ENCODE measurements at regions not wholly inside any gene's neighbourhood (a gene's known extent, or its start where the extent isn't known, plus 50 kb on each side); places are given as distances from the start of the nearest gene placed in this dataset.

DNA sequence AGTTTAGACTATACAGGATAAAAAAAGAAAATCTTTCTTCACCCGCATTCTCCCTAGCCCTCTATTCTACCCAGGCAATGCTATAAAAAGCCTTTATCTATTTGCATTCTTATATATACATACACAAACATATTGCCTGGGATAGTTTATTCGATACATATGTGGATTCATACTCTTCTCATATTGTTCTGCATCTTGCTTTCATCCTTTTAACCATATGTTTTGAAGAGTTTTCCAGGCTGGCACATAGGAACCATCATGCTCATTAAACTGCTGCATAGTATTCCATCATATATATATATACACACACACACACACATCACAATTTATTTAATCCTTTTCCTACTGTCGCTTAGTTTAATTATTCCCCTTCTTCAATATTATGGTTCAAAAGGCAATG is 461.2 kb downstream of the NTRK2 start:
- intact Hi-C loops (cut with DNase I), result no loop called here
- no peak overlapping the region for H3K4me3 ChIP-seq
- H3K27ac ChIP-seq, result no peak overlapping the region
- DNase-seq (no peak), ATAC-seq (no peak)
- H3K4me1 ChIP-seq, result no peaks in the 10 kb centered on the region
- TF ChIP-seq, protein P1, sequence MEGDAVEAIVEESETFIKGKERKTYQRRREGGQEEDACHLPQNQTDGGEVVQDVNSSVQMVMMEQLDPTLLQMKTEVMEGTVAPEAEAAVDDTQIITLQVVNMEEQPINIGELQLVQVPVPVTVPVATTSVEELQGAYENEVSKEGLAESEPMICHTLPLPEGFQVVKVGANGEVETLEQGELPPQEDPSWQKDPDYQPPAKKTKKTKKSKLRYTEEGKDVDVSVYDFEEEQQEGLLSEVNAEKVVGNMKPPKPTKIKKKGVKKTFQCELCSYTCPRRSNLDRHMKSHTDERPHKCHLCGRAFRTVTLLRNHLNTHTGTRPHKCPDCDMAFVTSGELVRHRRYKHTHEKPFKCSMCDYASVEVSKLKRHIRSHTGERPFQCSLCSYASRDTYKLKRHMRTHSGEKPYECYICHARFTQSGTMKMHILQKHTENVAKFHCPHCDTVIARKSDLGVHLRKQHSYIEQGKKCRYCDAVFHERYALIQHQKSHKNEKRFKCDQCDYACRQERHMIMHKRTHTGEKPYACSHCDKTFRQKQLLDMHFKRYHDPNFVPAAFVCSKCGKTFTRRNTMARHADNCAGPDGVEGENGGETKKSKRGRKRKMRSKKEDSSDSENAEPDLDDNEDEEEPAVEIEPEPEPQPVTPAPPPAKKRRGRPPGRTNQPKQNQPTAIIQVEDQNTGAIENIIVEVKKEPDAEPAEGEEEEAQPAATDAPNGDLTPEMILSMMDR (IDR thresholded peaks at IDR 0.05), result no peak
- no peaks in the 10 kb centered on the region for H3K36me3 ChIP-seq
- no peaks in the 10 kb centered on the region for H3K27me3 ChIP-seq
- H3K9me3 ChIP-seq, result no peaks in the 10 kb centered on the region

DNA sequence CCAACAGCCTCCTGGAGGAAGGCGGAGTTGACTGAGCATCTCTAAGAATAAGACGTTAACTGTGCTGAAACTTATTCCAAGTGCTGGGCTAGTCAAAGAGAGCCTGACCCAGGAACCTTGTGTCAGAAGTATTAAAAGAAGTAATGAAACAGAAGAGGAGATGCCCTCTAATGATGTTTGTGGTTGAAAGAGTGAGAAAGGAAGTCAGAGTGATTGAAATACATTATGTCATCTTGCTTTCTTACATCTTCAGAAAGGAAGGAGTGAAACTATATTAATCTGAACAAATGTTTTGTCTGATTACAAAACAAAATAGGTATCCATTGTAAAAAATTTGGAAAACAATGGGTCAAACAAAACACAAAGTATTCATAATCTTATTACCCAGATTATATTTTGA is 460.7 kb downstream of the NTRK2 start:
- no peak overlapping the region for H3K27ac ChIP-seq
- TF ChIP-seq, protein P1 (IDR thresholded peaks at IDR 0.05), result no peak
- DNase-seq (no peak), ATAC-seq (no peak)
- H3K9me3 ChIP-seq, result no peaks in the 10 kb centered on the region
- no peaks in the 10 kb centered on the region for H3K4me1 ChIP-seq
- no peaks in the 10 kb centered on the region for H3K36me3 ChIP-seq
- no peaks in the 10 kb centered on the region for H3K27me3 ChIP-seq
- intact Hi-C loops (cut with DNase I), result no loop called here
- no peak overlapping the region for H3K4me3 ChIP-seq

DNA sequence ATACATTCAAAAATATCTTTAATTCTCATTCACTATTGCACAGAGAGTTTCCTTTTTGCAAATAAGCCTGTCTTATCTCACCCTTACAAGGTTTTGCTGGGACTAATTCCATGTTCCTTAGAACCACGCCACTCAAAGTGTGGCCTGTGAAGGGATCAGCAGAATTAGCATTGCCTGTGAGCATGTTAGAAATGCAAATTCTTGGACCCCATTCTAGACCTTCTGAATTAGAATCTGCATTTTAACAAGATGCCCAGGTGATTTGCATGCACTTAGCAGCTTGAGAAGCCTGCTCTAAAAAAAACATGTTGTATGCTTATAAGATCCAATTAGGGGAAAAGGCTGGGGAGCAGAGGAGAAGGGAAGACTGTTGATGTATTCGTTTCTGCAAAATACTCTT is 460.0 kb downstream of the NTRK2 start:
- Histone ChIP-seq H3K4me3 (no peak overlapping the region), H3K27me3 (no peaks in the 10 kb centered on the region), H3K27ac (no peak overlapping the region), H3K9me3 (no peaks in the 10 kb centered on the region), H3K36me3 (no peaks in the 10 kb centered on the region), H3K4me1 (no peaks in the 10 kb centered on the region)
- intact Hi-C loops (cut with DNase I), result no loop called here
- TF ChIP-seq, protein P1 (IDR thresholded peaks at IDR 0.05), result no peak
- DNase-seq (no peak), ATAC-seq (no peak)

DNA sequence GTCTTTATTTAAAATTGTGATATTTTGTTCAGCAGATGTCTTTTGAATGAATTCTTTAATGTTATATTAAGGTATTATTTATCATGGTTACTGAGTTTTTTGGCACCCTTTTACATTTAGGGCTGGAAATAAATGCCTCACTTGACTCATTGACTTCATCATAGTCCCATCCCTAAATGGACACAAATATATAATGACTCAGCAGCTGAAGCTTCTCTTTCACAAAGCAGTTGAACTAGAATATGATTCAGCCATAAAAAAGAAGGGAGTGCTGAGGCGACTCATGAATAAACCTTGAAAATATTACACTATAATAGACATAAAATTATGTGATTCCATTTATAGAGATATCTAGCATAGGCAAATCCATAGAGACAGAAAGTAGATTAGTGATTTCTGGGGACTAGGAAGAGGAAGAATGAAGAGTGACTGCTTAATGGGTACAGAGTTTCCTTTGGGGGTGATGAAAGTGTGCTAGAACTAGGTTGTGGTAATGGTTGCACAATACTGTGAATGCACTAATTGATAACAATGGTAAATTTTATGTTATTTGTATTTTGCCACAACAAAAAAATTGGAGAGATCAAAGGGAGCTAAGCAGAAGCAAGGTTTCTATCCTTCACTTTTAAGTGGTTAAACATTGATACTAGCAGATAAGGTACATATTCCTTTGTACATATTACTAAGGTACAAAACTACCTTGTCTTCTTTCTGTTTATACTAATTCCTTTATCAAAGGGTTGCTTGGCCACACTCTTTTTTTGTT is 449.6 kb downstream of the NTRK2 start:
- H3K9me3 ChIP-seq, result no peaks in the 10 kb centered on the region
- TF ChIP-seq, protein P1 (IDR thresholded peaks at IDR 0.05), result no peak
- no peaks in the 10 kb centered on the region for H3K4me1 ChIP-seq
- intact Hi-C loops (cut with DNase I), result no loop called here
- DNase-seq (no peak), ATAC-seq (no peak)
- H3K36me3 ChIP-seq, result no peaks in the 10 kb centered on the region
- no peaks in the 10 kb centered on the region for H3K27me3 ChIP-seq
- no peak overlapping the region for H3K27ac ChIP-seq
- no peak overlapping the region for H3K4me3 ChIP-seq

DNA sequence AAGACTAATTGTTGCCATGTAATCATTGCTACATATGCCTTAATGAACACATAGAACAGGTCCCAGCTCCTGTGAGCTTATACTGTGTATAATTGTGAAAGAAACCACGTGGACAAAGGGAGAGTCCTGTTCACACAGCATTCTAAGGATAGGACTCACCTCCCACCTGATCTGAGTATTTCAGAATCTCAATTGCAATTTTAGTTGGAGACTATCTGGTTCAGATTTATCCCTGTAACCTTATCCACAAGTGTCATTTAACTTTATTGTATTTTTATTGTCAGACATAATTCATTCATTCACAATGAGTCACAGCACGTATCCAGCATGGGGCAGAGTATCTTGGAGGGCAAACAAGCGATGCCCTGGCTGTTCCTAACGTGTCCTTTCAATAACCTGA is 448.3 kb downstream of the NTRK2 start:
- intact Hi-C loops (cut with DNase I), result no loop called here
- Histone ChIP-seq H3K4me1 (no peaks in the 10 kb centered on the region), H3K27ac (no peak overlapping the region), H3K4me3 (no peak overlapping the region), H3K27me3 (no peaks in the 10 kb centered on the region), H3K9me3 (no peaks in the 10 kb centered on the region), H3K36me3 (no peaks in the 10 kb centered on the region)
- DNase-seq, result no peak
- TF ChIP-seq, protein P1 (IDR thresholded peaks at IDR 0.05), result no peak
- ATAC-seq, result no peak

DNA sequence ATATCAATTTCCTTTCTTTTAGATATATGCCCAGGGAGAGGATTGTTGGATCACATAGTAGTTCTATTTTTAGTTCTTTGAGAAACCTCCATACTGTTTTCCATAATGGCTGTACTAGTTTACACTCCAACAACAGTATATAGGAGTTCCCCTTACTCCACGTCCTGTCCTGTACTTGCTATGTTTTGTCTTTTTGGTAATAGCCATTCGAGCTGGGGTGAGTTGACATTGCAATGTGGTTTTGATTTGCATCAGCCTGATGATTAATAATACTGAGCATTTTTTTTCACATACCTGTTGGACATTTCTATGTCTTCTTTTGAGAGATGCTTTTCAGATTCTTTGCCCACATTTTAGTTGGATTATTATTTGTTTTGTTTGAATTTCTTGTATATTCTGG is 445.9 kb downstream of the NTRK2 start:
- intact Hi-C loops (cut with DNase I), result no loop called here
- no peak overlapping the region for H3K4me3 ChIP-seq
- no peak overlapping the region for H3K27ac ChIP-seq
- H3K4me1 ChIP-seq, result no peaks in the 10 kb centered on the region
- H3K27me3 ChIP-seq, result no peaks in the 10 kb centered on the region
- TF ChIP-seq, protein P1 (IDR thresholded peaks at IDR 0.05), result no peak
- no peaks in the 10 kb centered on the region for H3K36me3 ChIP-seq
- no peak for DNase-seq
- ATAC-seq, result no peak
- H3K9me3 ChIP-seq, result no peaks in the 10 kb centered on the region
